ENCODE measurements at regions not wholly inside any gene's neighbourhood (a gene's known extent, or its start where the extent isn't known, plus 50 kb on each side); places are given as distances from the start of the nearest gene placed in this dataset.

DNA sequence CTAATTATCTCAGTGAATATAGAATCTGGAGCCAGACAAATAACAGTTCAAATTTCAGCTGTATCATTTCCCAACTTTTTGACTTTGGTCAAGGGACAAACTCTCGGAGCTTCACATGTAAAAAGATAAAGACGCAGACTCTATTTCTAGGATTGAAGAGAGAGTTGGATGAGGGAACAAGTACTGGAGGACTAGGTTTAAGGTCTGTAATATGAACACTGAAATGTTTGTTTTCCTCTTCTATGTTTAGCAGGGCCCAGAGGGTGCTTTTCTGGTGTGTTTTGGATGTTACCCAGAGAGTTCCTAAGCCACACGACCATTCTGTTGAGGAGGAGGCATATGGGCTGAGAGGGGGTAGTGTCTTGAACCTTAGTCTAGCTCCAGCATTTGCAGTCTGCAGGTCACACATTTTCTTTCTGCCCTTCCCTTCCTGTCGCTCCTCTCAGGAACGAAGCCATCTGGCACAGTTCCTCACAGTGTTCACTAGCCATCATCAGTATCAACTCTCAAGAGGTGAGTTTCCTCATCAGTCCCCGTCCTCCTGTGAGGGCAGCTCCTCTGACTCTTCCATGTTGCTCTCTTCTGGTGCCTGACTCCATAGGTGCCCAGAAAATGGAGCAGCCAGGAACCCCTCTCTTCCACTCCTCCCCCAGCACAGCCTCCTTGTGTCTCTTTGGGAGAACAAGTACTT, 250.1 kb downstream of the SQOR start:
- Histone ChIP-seq H3K27me3 (replicated peaks in 1 of 2; ENCODE audit: control insufficient read depth in 2 of 2, insufficient read depth in 2 of 2, low read length in 1 of 2) (no peaks in the 10 kb centered on the region), H3K9ac (ENCODE audit: control insufficient read depth, insufficient read depth, low read length) (no peak overlapping the region), H3K27ac (ENCODE audit: control insufficient read depth, insufficient read depth) (no peak overlapping the region), H3K9me3 (replicated peaks; ENCODE audit: control insufficient read depth, insufficient read depth, low read length) (no peaks in the 10 kb centered on the region; the same call in 2 of the 3 replicates), H4K20me1 (ENCODE audit: control insufficient read depth, insufficient read depth) (no peaks in the 10 kb centered on the region), H3K36me3 (ENCODE audit: control insufficient read depth in 2 of 2, insufficient read depth in 2 of 2, low read length in 1 of 2) (no peaks in the 10 kb centered on the region), H3K4me1 (ENCODE audit: control insufficient read depth, insufficient read depth, low read length) (no peaks in the 10 kb centered on the region), H2AFZ (ENCODE audit: control insufficient read depth, low read depth, low read length) (no peak overlapping the region), H3K4me3 (no peak overlapping the region), H3K4me2 (ENCODE audit: control insufficient read depth, insufficient read depth) (no peak overlapping the region), H3K79me2 (ENCODE audit: control insufficient read depth, insufficient read depth, low read length) (no peaks in the 10 kb centered on the region)
- no peak for FAIRE-seq
- BruUV-seq (replicated peaks): no TSS peak
- intact Hi-C loops (cut with micrococcal nuclease; ENCODE audit: unreplicated experiment) (no loop called here), in situ Hi-C loops (cut with MboI) (no loop called here)
- CTCF ChIA-PET: no interaction called here
- whole genome bisulfite sequencing (ENCODE audit: insufficient coverage, insufficient replicate concordance, low lambda C conversion rate, missing lambda C conversion rate): 20% methylated on average over 6 of the region's 6 CpGs
- TF ChIP-seq RB1 (IDR thresholded peaks at IDR 0.05; ENCODE audit: borderline replicate concordance) (no peak), EP300 (IDR thresholded peaks at IDR 0.05; ENCODE audit: borderline replicate concordance in 1 of 2, control insufficient read depth in 1 of 2, low read depth in 2 of 2, low read length in 2 of 2) (no peak), SPI1 (IDR thresholded peaks at IDR 0.05; ENCODE audit: borderline replicate concordance, insufficient read depth, low read depth, low read length) (no peak), ZNF274 (IDR thresholded peaks at IDR 0.05; ENCODE audit: insufficient read depth, insufficient read length) (no peak), POLR2A (IDR thresholded peaks at IDR 0.05; ENCODE audit: low read depth, low read length) (no peak), NFYB (IDR thresholded peaks at IDR 0.05; ENCODE audit: insufficient read depth, low read depth, low read length) (no peak), ZNF384 (IDR thresholded peaks at IDR 0.05; ENCODE audit: borderline replicate concordance, low read depth, low read length) (no peak), NFYA (IDR thresholded peaks at IDR 0.05; ENCODE audit: borderline replicate concordance, low read depth, low read length) (no peak), HDAC2 (IDR thresholded peaks at IDR 0.05) (no peak), ZSCAN29 (IDR thresholded peaks at IDR 0.05) (no peak)
- TF ChIP-seq, protein P1, sequence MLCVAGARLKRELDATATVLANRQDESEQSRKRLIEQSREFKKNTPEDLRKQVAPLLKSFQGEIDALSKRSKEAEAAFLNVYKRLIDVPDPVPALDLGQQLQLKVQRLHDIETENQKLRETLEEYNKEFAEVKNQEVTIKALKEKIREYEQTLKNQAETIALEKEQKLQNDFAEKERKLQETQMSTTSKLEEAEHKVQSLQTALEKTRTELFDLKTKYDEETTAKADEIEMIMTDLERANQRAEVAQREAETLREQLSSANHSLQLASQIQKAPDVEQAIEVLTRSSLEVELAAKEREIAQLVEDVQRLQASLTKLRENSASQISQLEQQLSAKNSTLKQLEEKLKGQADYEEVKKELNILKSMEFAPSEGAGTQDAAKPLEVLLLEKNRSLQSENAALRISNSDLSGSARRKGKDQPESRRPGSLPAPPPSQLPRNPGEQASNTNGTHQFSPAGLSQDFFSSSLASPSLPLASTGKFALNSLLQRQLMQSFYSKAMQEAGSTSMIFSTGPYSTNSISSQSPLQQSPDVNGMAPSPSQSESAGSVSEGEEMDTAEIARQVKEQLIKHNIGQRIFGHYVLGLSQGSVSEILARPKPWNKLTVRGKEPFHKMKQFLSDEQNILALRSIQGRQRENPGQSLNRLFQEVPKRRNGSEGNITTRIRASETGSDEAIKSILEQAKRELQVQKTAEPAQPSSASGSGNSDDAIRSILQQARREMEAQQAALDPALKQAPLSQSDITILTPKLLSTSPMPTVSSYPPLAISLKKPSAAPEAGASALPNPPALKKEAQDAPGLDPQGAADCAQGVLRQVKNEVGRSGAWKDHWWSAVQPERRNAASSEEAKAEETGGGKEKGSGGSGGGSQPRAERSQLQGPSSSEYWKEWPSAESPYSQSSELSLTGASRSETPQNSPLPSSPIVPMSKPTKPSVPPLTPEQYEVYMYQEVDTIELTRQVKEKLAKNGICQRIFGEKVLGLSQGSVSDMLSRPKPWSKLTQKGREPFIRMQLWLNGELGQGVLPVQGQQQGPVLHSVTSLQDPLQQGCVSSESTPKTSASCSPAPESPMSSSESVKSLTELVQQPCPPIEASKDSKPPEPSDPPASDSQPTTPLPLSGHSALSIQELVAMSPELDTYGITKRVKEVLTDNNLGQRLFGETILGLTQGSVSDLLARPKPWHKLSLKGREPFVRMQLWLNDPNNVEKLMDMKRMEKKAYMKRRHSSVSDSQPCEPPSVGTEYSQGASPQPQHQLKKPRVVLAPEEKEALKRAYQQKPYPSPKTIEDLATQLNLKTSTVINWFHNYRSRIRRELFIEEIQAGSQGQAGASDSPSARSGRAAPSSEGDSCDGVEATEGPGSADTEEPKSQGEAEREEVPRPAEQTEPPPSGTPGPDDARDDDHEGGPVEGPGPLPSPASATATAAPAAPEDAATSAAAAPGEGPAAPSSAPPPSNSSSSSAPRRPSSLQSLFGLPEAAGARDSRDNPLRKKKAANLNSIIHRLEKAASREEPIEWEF (IDR thresholded peaks at IDR 0.05; ENCODE audit: insufficient replicate concordance, low read depth, low read length): no peak
- no peak for ATAC-seq
- no peak for DNase-seq (ENCODE audit: low read depth, low spot score)
- POLR2A ChIA-PET: no interaction called here
- RAD21 ChIA-PET (ENCODE audit: unreplicated experiment): no interaction called here
- SMC1A ChIA-PET (ENCODE audit: uncharacterized antibody, unreplicated experiment): no interaction called here

Data from GM12878 (cell line).